Neural progenitor cell (in vitro differentiated cells): ENCODE measurements at regions not wholly inside any gene's neighbourhood (a gene's known extent, or its start where the extent isn't known, plus 50 kb on each side); places are given as distances from the start of the nearest gene placed in this dataset. TPM values are rescaled to one million over a fixed set of nuclear protein-coding genes. Genes with fewer than 3 reads are reported as not detected.

Experiments
- DNase-seq: peaks from one replicate; pipeline ENCODE4 v3.0.0-alpha.2; 2016; ENCODE audit warnings: low spot score
- H2AFZ ChIP-seq: fragments of 200-600 bp; sonication (generic); replicated peaks from 2 replicates; pipeline ENCODE4 v1.6.1; 2016; ENCODE audit warnings: antibody characterized with exemption
- H3F3A ChIP-seq: fragments of 200-600 bp; sonication (generic); 2 replicates; pipeline ENCODE4 v1.6.1; 2016; ENCODE audit warnings: antibody characterized with exemption, low read depth
- H3K27ac ChIP-seq: fragments of 200-600 bp; sonication (generic); 2 replicates; pipeline ENCODE4 v1.5.1; 2016; ENCODE audit warnings: mild to moderate bottlenecking
- H3K27me3 ChIP-seq: fragments of 200-600 bp; sonication (generic); 2 replicates; pipeline ENCODE4 v1.6.1; 2016; ENCODE audit warnings: mild to moderate bottlenecking, moderate library complexity
- H3K36me3 ChIP-seq: fragments of 200-600 bp; sonication (generic); 2 replicates; pipeline ENCODE4 v1.5.1; 2016
- H3K4me1 ChIP-seq: fragments of 200-600 bp; sonication (generic); 2 replicates; pipeline ENCODE4 v1.6.1; 2016; ENCODE audit warnings: mixed run types
- H3K4me2 ChIP-seq: fragments of 200-600 bp; sonication (generic); 2 replicates; pipeline ENCODE4 v1.6.1; 2016
- H3K4me3 ChIP-seq: fragments of 200-600 bp; sonication (generic); 2 replicates; pipeline ENCODE4 v1.5.1; 2016
- H3K79me2 ChIP-seq: fragments of 200-600 bp; sonication (generic); 2 replicates; pipeline ENCODE4 v1.6.1; 2016; ENCODE audit warnings: low read depth
- H3K9ac ChIP-seq: fragments of 200-600 bp; sonication (generic); 2 replicates; pipeline ENCODE4 v1.6.1; 2016
- H3K9me3 ChIP-seq: fragments of 200-600 bp; sonication (generic); 2 replicates; pipeline ENCODE4 v1.5.1; 2016; ENCODE audit warnings: low read depth
- H4K20me1 ChIP-seq: fragments of 200-600 bp; sonication (generic); 2 replicates; pipeline ENCODE4 v1.6.1; 2016; ENCODE audit warnings: low read depth
- H3K27ac Mint-ChIP-seq: 3 replicates; pipeline ENCODE4 v1.8.0; 2021; ENCODE audit warnings: mixed read lengths
- H3K27me3 Mint-ChIP-seq: 2 replicates; pipeline ENCODE4 v1.8.0; 2022; ENCODE audit warnings: low read depth, mild to moderate bottlenecking, inconsistent platforms, moderate library complexity, mixed read lengths; ENCODE audit not compliant: insufficient read depth
- H3K36me3 Mint-ChIP-seq: 3 replicates; pipeline ENCODE4 v1.8.0; 2021; ENCODE audit warnings: mixed read lengths
- H3K4me1 Mint-ChIP-seq: 3 replicates; pipeline ENCODE4 v1.8.0; 2021; ENCODE audit warnings: mixed read lengths
- H3K4me3 Mint-ChIP-seq: 3 replicates; pipeline ENCODE4 v1.8.0; 2021; ENCODE audit warnings: mild to moderate bottlenecking, moderate library complexity, mixed read lengths
- H3K9me3 Mint-ChIP-seq: 3 replicates; pipeline ENCODE4 v1.8.0; 2020; ENCODE audit warnings: mixed read lengths
- CTCF ChIP-seq: fragments of 200-600 bp; sonication (generic); IDR thresholded peaks from 2 replicates; pipeline ENCODE4 v1.5.1; 2017; ENCODE audit warnings: antibody characterized with exemption, mild to moderate bottlenecking
- EZH2 ChIP-seq: fragments of 200-600 bp; sonication (generic); IDR thresholded peaks from 2 replicates; pipeline ENCODE4 v1.6.1; 2017; ENCODE audit warnings: antibody characterized with exemption, mild to moderate bottlenecking, moderate library complexity
- EZH2phosphoT487 ChIP-seq: fragments of 200-600 bp; sonication (generic); IDR thresholded peaks from 2 replicates; pipeline ENCODE4 v1.6.1; 2017; ENCODE audit warnings: antibody characterized with exemption
- small RNA-seq: library from RNA; depleted of rRNA; stranded (forward); fragments of <200 nt; gene quantifications from one replicate; pipeline ENCODE3, GENCODE V24; 2015

GRCh38 chr16:76226481-76226880, 50.7 kb upstream of the CNTNAP4 start:
- Mint-ChIP-seq H3K9me3 (no peaks in the 10 kb centered on the region), H3K27me3 (peaks cover 2% of the 10 kb centered on the region), H3K27ac (no peak overlapping the region), H3K4me1 (peaks cover 5% of the 10 kb centered on the region), H3K36me3 (no peaks in the 10 kb centered on the region), H3K4me3 (no peak overlapping the region)
- Histone ChIP-seq H2AFZ (peak overlapping the region; percentile 12), H3K79me2 (no peaks in the 10 kb centered on the region), H3K9me3 (no peaks in the 10 kb centered on the region), H3F3A (no peaks in the 10 kb centered on the region), H3K4me2 (no peak overlapping the region), H3K27ac (no peak overlapping the region), H3K4me1 (no peaks in the 10 kb centered on the region), H3K9ac (no peak overlapping the region), H3K27me3 (no peaks in the 10 kb centered on the region), H4K20me1 (no peaks in the 10 kb centered on the region), H3K36me3 (no peaks in the 10 kb centered on the region), H3K4me3 (no peak overlapping the region)
- no peak for DNase-seq
- TF ChIP-seq CTCF (no peak), EZH2phosphoT487 (no peak), EZH2 (no peak)

Small RNAs in the stretch of these regions (small RNA-seq; reads per million reads assigned to genes)
- not detected for gene RNA5SP430
